ENCODE measurements at regions not wholly inside any gene's neighbourhood (a gene's known extent, or its start where the extent isn't known, plus 50 kb on each side); places are given as distances from the start of the nearest gene placed in this dataset.

GRCh38 chr2:221044781-221045180 lies 527.3 kb downstream of the EPHA4 start:
- no peak overlapping the region for H3K27ac ChIP-seq
- no peak for TF ChIP-seq ZFX (IDR thresholded peaks at IDR 0.05; ENCODE audit: borderline replicate concordance)
- no peak for TF ChIP-seq CTCF (IDR thresholded peaks at IDR 0.05)

GRCh38 chr2:221050020-221050795 lies 521.9 kb downstream of the EPHA4 start:
- TF ChIP-seq ZFX (IDR thresholded peaks at IDR 0.05; ENCODE audit: borderline replicate concordance) (no peak), CTCF (IDR thresholded peaks at IDR 0.05) (no peak)
- no peak overlapping the region for H3K27ac ChIP-seq

- no peak for TF ChIP-seq ZFX (IDR thresholded peaks at IDR 0.05; ENCODE audit: borderline replicate concordance)
- no peak for TF ChIP-seq CTCF (IDR thresholded peaks at IDR 0.05)
- H3K27ac ChIP-seq, result no peak overlapping the region
Measured at GRCh38 chr2:221051162-221051561, 520.9 kb downstream of the EPHA4 start.

- H3K27ac ChIP-seq, result no peak overlapping the region
- no peak for TF ChIP-seq ZFX (IDR thresholded peaks at IDR 0.05; ENCODE audit: borderline replicate concordance)
- TF ChIP-seq CTCF (IDR thresholded peaks at IDR 0.05), result no peak
Measured at GRCh38 chr2:221060376-221060775, 511.7 kb downstream of the EPHA4 start.

GRCh38 chr2:221063568-221063967 lies 508.5 kb downstream of the EPHA4 start:
- no peak for TF ChIP-seq CTCF (IDR thresholded peaks at IDR 0.05)
- no peak for TF ChIP-seq ZFX (IDR thresholded peaks at IDR 0.05; ENCODE audit: borderline replicate concordance)
- no peak overlapping the region for H3K27ac ChIP-seq

- no peak overlapping the region for H3K27ac ChIP-seq
- TF ChIP-seq CTCF (IDR thresholded peaks at IDR 0.05) (no peak), ZFX (IDR thresholded peaks at IDR 0.05; ENCODE audit: borderline replicate concordance) (no peak)
Measured at GRCh38 chr2:221064058-221064854, 507.8 kb downstream of the EPHA4 start.

GRCh38 chr2:221064880-221065279 lies 507.2 kb downstream of the EPHA4 start:
- TF ChIP-seq ZFX (IDR thresholded peaks at IDR 0.05; ENCODE audit: borderline replicate concordance), result no peak
- no peak for TF ChIP-seq CTCF (IDR thresholded peaks at IDR 0.05)

More at GRCh38 chr2:221064880-221065279, 507.2 kb downstream of the EPHA4 start:
- no peak overlapping the region for H3K27ac ChIP-seq

Measured in 22Rv1 (cell line).